ENCODE measurements at regions not wholly inside any gene's neighbourhood (a gene's known extent, or its start where the extent isn't known, plus 50 kb on each side); places are given as distances from the start of the nearest gene placed in this dataset.

- H3K27me3 ChIP-seq (ENCODE audit: control insufficient read depth, insufficient read depth, low read length) = no peaks in the 10 kb centered on the region
- H2AFZ ChIP-seq (replicated peaks; ENCODE audit: low read length, poor library complexity) = peak overlapping the region; percentile 79
- in situ Hi-C loops (cut with MboI; ENCODE audit: low sequenced_read_pairs) = no loop called here
- H3K27ac ChIP-seq (ENCODE audit: insufficient read depth, low read length) = peak overlapping the region; percentile 73
- H3K9ac ChIP-seq (ENCODE audit: low read depth, low read length) = peak overlapping the region; percentile 58; the same call in 1 of the 2 replicates
- H3K9me1 ChIP-seq (ENCODE audit: insufficient read depth, low read length) = peaks cover 21% of the 10 kb centered on the region
- H2AK5ac ChIP-seq (ENCODE audit: low read depth, low read length) = peak overlapping the region; percentile 97
- H3K4me3 ChIP-seq (ENCODE audit: insufficient read depth, low read depth, low read length) = no peak overlapping the region
- peaks cover 4 to 13% of the 10 kb centered on the region in 2 experiments; a peak in 3 of 4 replicates for H3K79me1 ChIP-seq (ENCODE audit: low read depth in 1 of 2, low read length in 2 of 2)
- H4K91ac ChIP-seq (ENCODE audit: insufficient read depth, low read depth, low read length) = peak overlapping the region; percentile 99
- no peaks in the 10 kb centered on the region for H3K9me3 ChIP-seq (ENCODE audit: control insufficient read depth, insufficient read depth, low read length)
- peak overlapping the region; percentile 82 for H3K18ac ChIP-seq (ENCODE audit: low read depth, low read length)
- H3K4ac ChIP-seq (ENCODE audit: low read depth, low read length) = peak overlapping the region; percentile 98
- DNase-seq (no peak), ATAC-seq (ENCODE audit: low read depth) (no peak; the same call in 1 of the 2 replicates)
- peak overlapping the region; percentile 97 for H3K23ac ChIP-seq (ENCODE audit: low read depth, low read length)
- no peaks in the 10 kb centered on the region for H4K20me1 ChIP-seq (ENCODE audit: insufficient read depth, low read length)
- peak; percentile 14; the same call in 1 of the 2 replicates for TF ChIP-seq POLR2A (IDR thresholded peaks at IDR 0.05; ENCODE audit: low read depth, low read length)
- no peak for TF ChIP-seq NFE2L2 (IDR thresholded peaks at IDR 0.05; ENCODE audit: low read depth, low read length)
- TF ChIP-seq RAD21 (IDR thresholded peaks at IDR 0.05; ENCODE audit: low read length) = no peak
- ChIA-PET POLR2A (ENCODE audit: unreplicated experiment) (no interaction called here), CTCF (no interaction called here)
- WGBS, 2 experiments (ENCODE audit: extremely low coverage in 2 of 2, insufficient read length in 1 of 2) = 71% methylated on average over 4 of the region's 4 CpGs; no CpG with 5 or more reads in 1 of the 2 experiments
- BruUV-seq (replicated peaks) = no TSS peak
- peak overlapping the region; percentile 98 for H2BK120ac ChIP-seq (ENCODE audit: low read depth, low read length)
- peak overlapping the region; percentile 86 for H3K56ac ChIP-seq (ENCODE audit: extremely low read depth, insufficient read depth, low read length)
- intact Hi-C loops (cut with micrococcal nuclease) = loop anchor here (5.0 to 10.0 kb wide), 2 partner anchors 244 to 612 kb away; partner anchors contain the start of gene TLE3
- H3K36me3 ChIP-seq (ENCODE audit: control insufficient read depth, insufficient read depth, low read length) = no peaks in the 10 kb centered on the region
- H2BK20ac ChIP-seq (ENCODE audit: low read depth, low read length) = peak overlapping the region; percentile 96
- peak overlapping the region; percentile 93 for H2BK5ac ChIP-seq (ENCODE audit: low read depth, low read length, poor library complexity, severe bottlenecking)
- peak overlapping the region; percentile 77 for H4K5ac ChIP-seq (ENCODE audit: low read depth, low read length)
- no peak overlapping the region for H3K4me2 ChIP-seq (ENCODE audit: low read depth, low read length)
- peak overlapping the region; percentile 98 for H2BK15ac ChIP-seq (ENCODE audit: low read depth, low read length)
- H2AK9ac ChIP-seq (replicated peaks; ENCODE audit: low read depth, low read length, poor library complexity) = peak overlapping the region; percentile 68
- dilution Hi-C loops (cut with HindIII; ENCODE audit: low sequenced_read_pairs, unreplicated experiment) = no loop called here
- peak overlapping the region; percentile 85 to 86 for H4K8ac ChIP-seq (ENCODE audit: low read depth in 2 of 2, low read length in 2 of 2)
- H3K14ac ChIP-seq (replicated peaks; ENCODE audit: low read depth, low read length) = peak overlapping the region; percentile 95
- H3K4me1 ChIP-seq (ENCODE audit: control insufficient read depth, insufficient read depth, low read length) = peaks cover 24% of the 10 kb centered on the region
These were observed 244.8 kb downstream of the TLE3 start for GRCh38 chr15:69852916-69853315.
